Hematopoietic multipotent progenitor cell (in vitro differentiated cells): ENCODE measurements at regions not wholly inside any gene's neighbourhood (a gene's known extent, or its start where the extent isn't known, plus 50 kb on each side); places are given as distances from the start of the nearest gene placed in this dataset.

Source experiments
- DNase-seq, 3 donors: peaks; one replicate each; pipeline ENCODE4 v3.0.0-alpha.2; 2011 to 2015; ENCODE audit warnings: low read depth in 2 of 3, low spot score in 2 of 3

- no peak for DNase-seq
Observed at GRCh38 chrX:5122181-5122678, 1106.4 kb downstream of the NLGN4X start.

DNA sequence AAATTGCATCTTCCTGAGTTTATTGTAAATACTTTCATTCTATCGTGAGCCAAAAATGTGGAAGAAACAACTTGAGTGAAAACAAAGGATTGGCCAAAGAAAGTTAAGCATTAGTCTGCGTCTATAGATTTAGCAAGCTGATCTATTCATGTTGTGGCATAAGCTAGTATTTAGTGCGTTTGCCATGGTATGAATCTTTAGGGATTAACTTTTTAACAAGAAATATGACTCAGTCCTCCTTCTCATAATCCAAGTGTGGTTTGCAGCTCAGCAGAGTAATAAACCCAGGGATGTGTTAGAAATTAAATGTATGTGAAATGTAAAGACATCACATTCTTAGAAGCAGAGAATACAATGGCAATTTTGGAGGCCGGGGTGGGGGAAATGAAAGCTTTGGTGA, 1110.9 kb downstream of the NLGN4X start:
- no peak for DNase-seq

DNA sequence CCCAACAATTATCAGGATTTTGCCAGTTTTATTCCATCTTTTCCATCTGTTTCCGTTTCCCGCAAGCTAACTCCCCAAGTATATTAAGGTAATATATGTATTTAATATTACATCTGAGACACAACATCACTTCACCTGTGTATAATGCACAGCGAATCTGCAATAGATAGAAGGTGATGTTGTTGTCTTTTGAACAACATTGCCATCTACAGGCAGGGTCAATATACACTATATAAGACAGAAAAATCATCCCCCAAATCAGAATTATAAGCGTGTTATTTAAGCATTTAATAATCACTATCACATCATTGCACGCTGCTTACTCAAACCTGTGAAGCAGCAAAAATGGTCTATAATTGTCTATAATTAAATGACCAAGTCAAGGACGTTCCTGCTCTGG, 1115.5 kb downstream of the NLGN4X start:
- peak in 2 of 3 donors; percentile 20 to 64 for DNase-seq

DNA sequence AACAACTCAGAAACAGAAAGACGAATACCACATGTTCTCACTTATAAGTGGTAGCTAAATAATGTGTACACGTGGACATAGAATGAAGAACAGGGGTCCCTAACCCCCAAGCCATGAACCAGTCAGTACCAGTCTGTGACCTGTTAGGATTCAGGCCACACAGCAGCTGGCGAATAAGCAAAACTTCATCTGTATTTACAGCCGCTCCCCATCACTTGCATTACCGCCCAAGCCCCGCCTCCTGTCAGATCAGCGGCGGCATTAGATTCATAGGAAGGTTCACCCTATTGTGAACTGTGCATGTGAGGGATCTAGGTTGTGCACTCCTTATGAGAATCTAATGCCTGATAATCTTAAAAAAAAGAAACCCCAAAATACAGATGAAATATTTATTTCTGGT, 1128.7 kb downstream of the NLGN4X start:
- DNase-seq = no peak

- DNase-seq = no peak
Observed at GRCh38 chrX:5086388-5086787, 1142.3 kb downstream of the NLGN4X start.

GRCh38 chrX:5084279-5084678, 1144.4 kb downstream of the NLGN4X start:
- no peak for DNase-seq

DNA sequence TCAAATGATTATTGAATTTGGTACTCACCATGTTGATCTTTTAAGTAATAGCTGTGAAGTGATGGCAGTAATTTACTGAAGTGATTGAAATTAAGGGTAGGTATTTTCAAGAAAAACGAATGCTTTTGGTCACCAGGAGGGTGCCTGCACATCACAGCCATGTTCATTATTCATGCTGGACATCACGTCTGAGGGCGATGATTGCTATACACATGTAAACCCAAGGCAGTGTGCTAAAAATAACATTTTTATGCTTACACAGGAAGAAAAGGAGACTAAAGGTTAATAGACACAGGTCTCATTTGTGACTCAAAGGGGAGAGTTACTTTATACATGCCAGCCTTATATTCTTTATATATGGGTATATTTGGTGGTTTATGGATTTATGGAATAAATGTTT, 1146.0 kb downstream of the NLGN4X start:
- DNase-seq = no peak

DNA sequence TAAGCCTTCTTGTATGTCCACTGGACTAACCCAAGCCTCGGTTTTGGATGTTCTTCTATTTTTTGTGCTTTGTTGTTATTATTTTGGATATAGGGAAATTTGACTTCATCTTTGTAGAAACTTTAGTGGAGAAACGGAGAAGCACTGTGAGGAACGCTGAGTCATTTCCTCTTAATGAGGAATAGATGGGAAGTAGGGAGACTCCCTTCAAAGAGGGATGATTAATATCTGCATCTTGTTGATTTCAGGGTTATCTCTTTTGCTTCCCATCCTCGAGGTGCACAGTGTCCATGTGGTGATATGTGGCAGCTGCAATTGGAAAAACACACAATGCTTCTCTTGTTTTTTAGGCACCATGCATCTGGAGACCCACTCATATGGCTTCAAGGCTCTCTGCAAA, 1147.9 kb downstream of the NLGN4X start:
- no peak for DNase-seq

GRCh38 chrX:5068550-5068949, 1160.1 kb downstream of the NLGN4X start:
- DNase-seq = no peak

DNA sequence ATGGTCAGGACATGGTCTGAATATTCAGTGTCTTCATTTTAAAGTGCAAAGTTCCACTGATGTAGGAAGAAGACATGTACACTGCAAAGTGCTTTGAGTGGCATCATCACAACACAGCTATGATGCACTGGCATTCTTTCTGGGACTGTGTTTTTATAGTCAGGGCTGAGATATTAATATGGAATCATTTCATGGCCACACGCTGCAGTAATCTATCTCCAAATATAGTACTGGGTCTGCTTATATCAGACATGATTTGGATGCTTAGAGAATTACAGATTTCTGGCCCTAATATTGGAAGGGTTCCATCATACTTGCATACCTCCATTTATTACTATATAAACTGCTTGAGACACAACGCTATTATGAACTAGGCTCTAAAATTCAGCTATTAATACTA, 1170.9 kb downstream of the NLGN4X start:
- DNase-seq = no peak

GRCh38 chrX:5054852-5055251, 1173.8 kb downstream of the NLGN4X start:
- DNase-seq = no peak

DNA sequence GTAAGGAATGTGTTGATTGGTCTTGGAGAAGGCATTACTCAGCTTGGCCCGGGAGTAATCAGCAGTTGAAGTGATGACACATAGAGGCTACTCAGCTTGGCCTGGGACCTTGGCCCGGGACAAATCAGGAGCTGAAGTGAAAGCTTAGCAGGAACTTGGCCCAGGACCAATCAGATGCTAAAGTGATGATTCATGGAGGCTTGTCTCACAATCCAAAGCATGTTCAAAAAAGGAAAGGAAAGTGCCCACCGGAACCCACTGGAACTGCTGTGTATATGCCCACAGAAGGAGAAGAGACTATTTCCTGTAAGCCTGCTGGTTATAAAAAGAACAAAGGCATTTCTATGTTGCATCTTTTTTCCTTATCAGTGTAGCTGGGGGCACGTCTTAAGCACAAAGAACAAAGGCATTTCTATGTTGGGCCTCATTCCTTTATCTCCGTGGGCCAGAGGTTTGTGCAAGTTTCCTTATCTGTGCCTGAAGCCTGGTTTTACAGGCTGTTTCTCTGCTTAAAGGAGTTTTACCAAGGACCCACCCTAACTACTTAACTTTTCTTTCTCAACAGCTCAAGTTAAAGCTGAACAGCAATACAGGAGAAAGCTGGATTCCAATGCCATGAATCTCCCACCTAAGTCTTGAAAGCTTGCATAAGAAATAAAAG, 1176.7 kb downstream of the NLGN4X start:
- DNase-seq = peak in 2 of 3 donors; percentile 78 to 89

DNA sequence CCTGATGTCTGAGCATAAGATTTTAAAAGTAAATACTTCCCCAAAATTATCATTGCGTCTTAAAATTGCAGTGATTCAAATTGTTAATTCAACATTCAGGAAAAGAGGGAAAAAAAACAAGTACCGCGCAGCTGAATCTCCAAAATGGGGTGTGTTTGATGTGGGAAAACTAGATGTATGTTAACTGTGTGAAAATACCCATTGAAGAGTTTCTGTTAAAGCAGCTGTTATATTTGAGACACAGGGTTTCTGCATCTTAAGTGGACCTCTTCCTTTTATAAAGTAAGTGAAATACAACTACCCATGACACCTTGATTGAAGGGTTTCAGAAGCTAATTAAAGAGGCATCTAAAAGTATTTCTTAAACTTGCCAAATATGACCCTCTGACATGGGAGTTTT, 1186.1 kb downstream of the NLGN4X start:
- DNase-seq = no peak

GRCh38 chrX:5031792-5032191, 1196.9 kb downstream of the NLGN4X start:
- no peak for DNase-seq

- peak in 2 of 3 donors; percentile 16 to 35 for DNase-seq
Observed at GRCh38 chrX:5015451-5015850, 1213.2 kb downstream of the NLGN4X start.

- DNase-seq = no peak
Observed at GRCh38 chrX:4994855-4995254, 1233.8 kb downstream of the NLGN4X start.

DNA sequence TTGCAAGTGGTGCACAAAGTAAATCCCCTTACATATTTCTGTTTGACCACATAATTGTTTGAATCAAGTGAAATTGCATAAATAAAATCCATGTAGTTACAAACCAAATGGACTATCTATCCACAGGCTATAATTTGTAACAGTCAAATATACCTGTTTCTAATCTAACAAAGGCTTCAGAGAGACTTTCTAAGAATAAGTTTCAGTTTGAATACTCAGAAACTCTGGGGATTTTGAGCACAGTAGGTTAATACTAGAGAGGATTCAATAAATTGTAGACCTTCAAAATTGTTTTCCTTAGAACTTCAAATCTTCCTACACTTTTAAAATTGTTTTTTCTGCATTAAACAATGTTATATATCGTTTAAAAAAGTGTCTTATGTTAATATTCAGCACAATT, 1250.1 kb downstream of the NLGN4X start:
- no peak for DNase-seq

DNA sequence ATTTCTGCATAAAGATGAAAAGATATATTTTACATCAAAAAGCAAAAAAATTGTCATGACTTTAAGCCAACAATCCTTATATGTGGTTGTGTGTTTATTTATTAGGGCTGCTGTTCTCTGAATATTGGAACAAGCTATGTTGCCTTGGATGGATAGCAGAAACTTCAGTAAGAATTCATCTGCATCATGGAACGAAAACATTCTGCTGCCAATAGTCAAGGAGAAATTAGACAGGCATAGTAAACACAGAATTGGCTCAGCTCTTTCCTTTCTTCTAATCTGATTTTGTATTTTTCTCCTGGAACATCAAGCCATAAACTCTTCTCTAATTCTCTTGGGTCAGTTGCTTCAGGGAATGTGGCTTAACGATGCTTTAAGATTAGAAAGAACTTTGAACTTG, 1257.0 kb downstream of the NLGN4X start:
- DNase-seq = no peak

GRCh38 chrX:4964112-4964511, 1250.7 kb upstream of the PRKX start:
- no peak for DNase-seq

- DNase-seq = no peak
Observed at GRCh38 chrX:4963432-4963831, 1250.0 kb upstream of the PRKX start.

DNA sequence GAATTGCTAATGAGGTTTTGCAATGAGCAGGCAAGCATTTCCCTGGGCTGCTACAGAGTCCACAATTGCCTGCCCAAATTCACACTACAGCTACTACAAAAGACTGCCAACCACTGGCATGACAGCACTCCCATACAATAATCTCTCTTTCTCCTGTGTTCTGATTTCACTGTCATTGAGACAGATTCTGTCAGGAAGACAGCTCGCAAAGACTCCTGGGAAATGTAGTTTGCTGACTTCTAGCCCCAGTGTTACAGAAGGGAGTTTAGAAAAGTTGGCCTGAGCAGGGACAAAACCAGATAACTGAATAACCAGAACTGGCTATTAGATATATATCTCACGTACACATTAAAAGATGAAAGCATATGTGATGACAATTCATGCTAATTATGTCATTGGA, 1231.3 kb upstream of the PRKX start:
- DNase-seq = no peak

- peak in 2 of 3 donors; percentile 9 to 40 for DNase-seq
Observed at GRCh38 chrX:4936315-4936714, 1222.9 kb upstream of the PRKX start.

DNA sequence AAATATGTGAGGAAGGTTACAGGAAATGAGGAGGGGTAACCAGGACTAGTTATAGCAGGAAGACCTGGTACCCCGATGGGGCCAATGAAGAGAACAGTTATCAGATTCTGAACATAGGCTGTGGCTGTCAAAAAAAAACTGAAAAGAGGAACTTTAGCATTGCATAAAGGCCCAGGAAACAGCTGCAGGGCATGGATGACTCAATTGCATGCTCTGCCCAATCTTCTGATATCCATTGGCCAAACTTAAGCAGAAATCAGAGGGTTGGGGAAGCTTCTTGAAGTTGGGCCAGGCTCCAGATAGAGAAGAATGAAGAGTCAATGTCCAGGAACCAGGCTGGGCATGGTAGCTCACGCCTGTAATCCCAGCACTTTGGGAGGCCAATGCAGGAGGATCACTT, 1222.4 kb upstream of the PRKX start:
- peak in 2 of 3 donors; percentile 77 to 89 for DNase-seq
